ENCODE measurements at regions not wholly inside any gene's neighbourhood (a gene's known extent, or its start where the extent isn't known, plus 50 kb on each side); places are given as distances from the start of the nearest gene placed in this dataset.

DNA sequence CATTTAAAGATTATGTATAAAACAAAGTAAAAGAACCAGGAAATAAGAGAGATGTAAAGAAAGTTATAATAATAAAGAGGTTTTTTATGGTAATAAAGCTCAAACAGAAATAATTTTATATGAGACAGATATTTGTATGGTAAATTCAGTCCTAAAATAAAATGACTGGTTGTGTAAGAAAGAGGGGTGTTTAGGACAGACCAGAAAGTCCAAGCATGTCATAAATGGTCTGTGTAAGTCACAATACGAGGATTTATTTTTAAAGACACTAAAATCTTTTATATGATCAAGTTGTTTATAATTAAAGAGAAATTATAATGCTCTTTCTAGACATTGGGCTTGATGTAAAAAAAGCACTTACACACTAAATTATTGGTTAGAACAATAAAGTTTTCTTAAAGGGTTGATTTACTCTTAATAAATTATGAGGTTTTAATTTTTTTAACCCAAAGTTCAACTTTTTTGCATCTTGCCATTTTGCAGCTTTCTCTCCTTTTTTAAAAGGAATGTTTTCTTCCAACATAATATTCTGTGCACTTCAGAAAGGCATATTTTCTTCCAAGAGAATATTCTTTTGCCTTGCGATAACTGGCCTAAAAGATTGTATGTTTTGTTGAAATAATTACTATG, 61.9 kb upstream of the TCEAL2 start:
- no peak overlapping the region for H3K27ac ChIP-seq (ENCODE audit: insufficient read depth, low read depth, low read length)
- H2AFZ ChIP-seq (ENCODE audit: low read depth, low read length): no peak overlapping the region
- CTCF ChIA-PET: no interaction called here
- BruUV-seq (replicated peaks): no TSS peak
- no peak overlapping the region for H3K4me2 ChIP-seq (ENCODE audit: insufficient read depth, low read length)
- H3K9ac ChIP-seq (replicated peaks; ENCODE audit: extremely low read depth, insufficient read depth, low read length): no peak overlapping the region
- H4K20me1 ChIP-seq (replicated peaks; ENCODE audit: control insufficient read depth, extremely low read depth, insufficient read depth, low read length): no peaks in the 10 kb centered on the region
- no peak overlapping the region for H3K4me3 ChIP-seq (replicated peaks in 1 of 3; ENCODE audit: insufficient read depth in 1 of 3, low read depth in 1 of 3, low read length in 3 of 3)
- no peak for DNase-seq (ENCODE audit: low read depth, low spot score)
- POLR2A ChIA-PET: no interaction called here
- H3K4me1 ChIP-seq (ENCODE audit: control insufficient read depth, extremely low read depth, insufficient read depth, low read length): no peaks in the 10 kb centered on the region
- no peak for TF ChIP-seq POLR2A (IDR thresholded peaks at IDR 0.05; ENCODE audit: low read depth, low read length)
- no peak for TF ChIP-seq EZH2 (IDR thresholded peaks at IDR 0.05; ENCODE audit: borderline replicate concordance, low read depth, low read length, severe bottlenecking)
- TF ChIP-seq GATA2 (IDR thresholded peaks at IDR 0.05; ENCODE audit: insufficient read depth, insufficient read length, low read depth, low read length): no peak
- H3K9me3 ChIP-seq (replicated peaks; ENCODE audit: control insufficient read depth, insufficient read depth, low read length): no peaks in the 10 kb centered on the region
- dilution Hi-C loops (cut with MboI; ENCODE audit: extremely low pct_ligation_motif_present, low sequenced_read_pairs) (no loop called here), intact Hi-C loops (cut with micrococcal nuclease) (loop anchor here (10.0 kb wide), 1 partner anchor 841 kb away; no protein-coding TSS in a partner anchor)
- FAIRE-seq: no peak
- no peaks in the 10 kb centered on the region for H3K27me3 ChIP-seq (ENCODE audit: control insufficient read depth in 2 of 2, insufficient read depth in 2 of 2, low read length in 2 of 2)
- no peaks in the 10 kb centered on the region for H3K9me1 ChIP-seq (replicated peaks; ENCODE audit: control insufficient read depth, extremely low read depth, insufficient read depth, low read length)
- no peaks in the 10 kb centered on the region for H3K79me2 ChIP-seq (ENCODE audit: control insufficient read depth, insufficient read depth, low read length)
- no peaks in the 10 kb centered on the region for H3K36me3 ChIP-seq (ENCODE audit: control insufficient read depth in 2 of 2, extremely low read depth in 1 of 2, insufficient read depth in 2 of 2, low read length in 2 of 2)

DNA sequence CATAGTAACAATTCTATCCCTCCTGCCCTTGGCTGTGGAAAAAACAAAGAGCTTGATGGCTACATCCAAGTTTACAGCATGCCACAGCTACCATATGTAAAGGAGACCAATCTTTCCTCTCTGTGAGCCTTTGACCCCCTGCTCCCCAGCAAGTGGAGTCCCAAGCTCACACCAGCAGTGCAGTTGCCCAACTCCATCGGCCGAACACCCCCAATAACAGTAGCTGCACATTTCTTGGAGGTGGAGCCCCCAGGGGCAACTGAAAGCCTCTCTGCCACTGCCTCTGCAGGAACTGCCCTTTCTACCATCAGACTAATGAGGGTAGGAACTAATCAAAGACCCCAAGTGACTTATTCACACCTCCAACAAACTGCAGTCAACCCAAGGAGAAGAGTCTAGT, 81.0 kb upstream of the TCEAL2 start:
- no peak overlapping the region for H3K9ac ChIP-seq (replicated peaks; ENCODE audit: extremely low read depth, insufficient read depth, low read length)
- no TSS peak for BruUV-seq (replicated peaks)
- H3K4me2 ChIP-seq (ENCODE audit: insufficient read depth, low read length): no peak overlapping the region
- H3K4me1 ChIP-seq (ENCODE audit: control insufficient read depth, extremely low read depth, insufficient read depth, low read length): no peaks in the 10 kb centered on the region
- intact Hi-C loops (cut with micrococcal nuclease) (no loop called here), dilution Hi-C loops (cut with MboI; ENCODE audit: extremely low pct_ligation_motif_present, low sequenced_read_pairs) (no loop called here)
- no peaks in the 10 kb centered on the region for H3K79me2 ChIP-seq (ENCODE audit: control insufficient read depth, insufficient read depth, low read length)
- H4K20me1 ChIP-seq (replicated peaks; ENCODE audit: control insufficient read depth, extremely low read depth, insufficient read depth, low read length): no peaks in the 10 kb centered on the region
- ChIA-PET CTCF (no interaction called here), POLR2A (no interaction called here)
- H3K9me1 ChIP-seq (replicated peaks; ENCODE audit: control insufficient read depth, extremely low read depth, insufficient read depth, low read length): no peaks in the 10 kb centered on the region
- TF ChIP-seq MYC (IDR thresholded peaks at IDR 0.05; ENCODE audit: low read depth, low read length): no peak
- no peak for TF ChIP-seq MAX (IDR thresholded peaks at IDR 0.05; ENCODE audit: insufficient read depth, insufficient read length)
- no peak for TF ChIP-seq EZH2 (IDR thresholded peaks at IDR 0.05; ENCODE audit: borderline replicate concordance, low read depth, low read length, severe bottlenecking)
- no peak for TF ChIP-seq POLR2A (IDR thresholded peaks at IDR 0.05; ENCODE audit: low read depth, low read length)
- TF ChIP-seq POLR2AphosphoS5 (IDR thresholded peaks at IDR 0.05; ENCODE audit: insufficient read depth, low read depth, low read length): no peak
- TF ChIP-seq, protein P1, sequence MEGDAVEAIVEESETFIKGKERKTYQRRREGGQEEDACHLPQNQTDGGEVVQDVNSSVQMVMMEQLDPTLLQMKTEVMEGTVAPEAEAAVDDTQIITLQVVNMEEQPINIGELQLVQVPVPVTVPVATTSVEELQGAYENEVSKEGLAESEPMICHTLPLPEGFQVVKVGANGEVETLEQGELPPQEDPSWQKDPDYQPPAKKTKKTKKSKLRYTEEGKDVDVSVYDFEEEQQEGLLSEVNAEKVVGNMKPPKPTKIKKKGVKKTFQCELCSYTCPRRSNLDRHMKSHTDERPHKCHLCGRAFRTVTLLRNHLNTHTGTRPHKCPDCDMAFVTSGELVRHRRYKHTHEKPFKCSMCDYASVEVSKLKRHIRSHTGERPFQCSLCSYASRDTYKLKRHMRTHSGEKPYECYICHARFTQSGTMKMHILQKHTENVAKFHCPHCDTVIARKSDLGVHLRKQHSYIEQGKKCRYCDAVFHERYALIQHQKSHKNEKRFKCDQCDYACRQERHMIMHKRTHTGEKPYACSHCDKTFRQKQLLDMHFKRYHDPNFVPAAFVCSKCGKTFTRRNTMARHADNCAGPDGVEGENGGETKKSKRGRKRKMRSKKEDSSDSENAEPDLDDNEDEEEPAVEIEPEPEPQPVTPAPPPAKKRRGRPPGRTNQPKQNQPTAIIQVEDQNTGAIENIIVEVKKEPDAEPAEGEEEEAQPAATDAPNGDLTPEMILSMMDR (IDR thresholded peaks at IDR 0.05; ENCODE audit: extremely low read depth in 1 of 2, insufficient read depth in 1 of 2, low read depth in 1 of 2, low read length in 2 of 2): no peak
- no peak for TF ChIP-seq GATA2 (IDR thresholded peaks at IDR 0.05; ENCODE audit: insufficient read depth, insufficient read length, low read depth, low read length)
- no peak for TF ChIP-seq JUN (IDR thresholded peaks at IDR 0.05; ENCODE audit: borderline replicate concordance, insufficient read depth, insufficient read length, low read depth)
- no peak for TF ChIP-seq FOS (IDR thresholded peaks at IDR 0.05; ENCODE audit: borderline replicate concordance, insufficient read depth, low read length)
- H3K4me3 ChIP-seq (replicated peaks in 1 of 3; ENCODE audit: insufficient read depth in 1 of 3, low read depth in 1 of 3, low read length in 3 of 3): no peak overlapping the region
- H3K27me3 ChIP-seq (ENCODE audit: control insufficient read depth in 2 of 2, insufficient read depth in 2 of 2, low read length in 2 of 2): no peaks in the 10 kb centered on the region
- H3K27ac ChIP-seq (ENCODE audit: insufficient read depth, low read depth, low read length): no peak overlapping the region
- no peaks in the 10 kb centered on the region for H3K36me3 ChIP-seq (ENCODE audit: control insufficient read depth in 2 of 2, extremely low read depth in 1 of 2, insufficient read depth in 2 of 2, low read length in 2 of 2)
- H2AFZ ChIP-seq (ENCODE audit: low read depth, low read length): no peak overlapping the region
- no peaks in the 10 kb centered on the region for H3K9me3 ChIP-seq (replicated peaks; ENCODE audit: control insufficient read depth, insufficient read depth, low read length)
- DNase-seq (ENCODE audit: low read depth, low spot score) (no peak), FAIRE-seq (no peak)

Data from endothelial cell of umbilical vein (primary cell).